H1 (cell line): ENCODE measurements at regions not wholly inside any gene's neighbourhood (a gene's known extent, or its start where the extent isn't known, plus 50 kb on each side); places are given as distances from the start of the nearest gene placed in this dataset.

Source experiments
- CBX5 ChIP-seq: fragments of 300-800, 300-1000 bp; sonication (generic); IDR thresholded peaks from 2 replicates; pipeline ENCODE4 v1.7.1; 2016; ENCODE audit warnings: antibody characterized with exemption, low read length, low read depth
- CHD7 ChIP-seq: fragments of 300-600 bp; sonication (generic); IDR thresholded peaks from 2 replicates; pipeline ENCODE4 v1.7.1; 2012; ENCODE audit warnings: low read length, moderate library complexity, mild to moderate bottlenecking, inconsistent platforms; ENCODE audit not compliant: insufficient replicate concordance
- EGR1 ChIP-seq: IDR thresholded peaks from 2 replicates; pipeline ENCODE4 v1.6.1; 2011; ENCODE audit warnings: low read depth, low read length, borderline replicate concordance
- RXRA ChIP-seq: IDR thresholded peaks from 2 replicates; pipeline ENCODE4 v1.6.1; 2011; ENCODE audit warnings: low read depth, mild to moderate bottlenecking, low read length, moderate library complexity; ENCODE audit not compliant: insufficient read depth
- SAP30 ChIP-seq: fragments of 300-600 bp; sonication (generic); IDR thresholded peaks from 2 replicates; pipeline ENCODE4 v1.7.1; 2012; ENCODE audit warnings: low read length, moderate library complexity, mild to moderate bottlenecking, inconsistent platforms; ENCODE audit not compliant: insufficient read depth, insufficient replicate concordance
- TAF1 ChIP-seq: IDR thresholded peaks from 2 replicates; pipeline ENCODE4 v1.6.1; 2011; ENCODE audit warnings: mild to moderate bottlenecking, low read depth, low read length

- TF ChIP-seq EGR1 (no peak), CBX5 (no peak), RXRA (no peak), CHD7 (no peak), TAF1 (no peak), SAP30 (no peak)
Measured at GRCh38 chr14:98725191-98725590, 546.8 kb downstream of the BCL11B start (continued).
